Heart left ventricle (tissue), 13 donors: ENCODE measurements at regions not wholly inside any gene's neighbourhood (a gene's known extent, or its start where the extent isn't known, plus 50 kb on each side); places are given as distances from the start of the nearest gene placed in this dataset.

Experiments used
- CTCF ChIP-seq, 12 donors: fragments of 200-600 bp; sonication (generic) in 4 of 12; IDR thresholded peaks; one replicate each; pipeline versions ENCODE4 v1.5.0 to v1.8.0; 2018 to 2022; ENCODE audit warnings: antibody characterized with exemption in 12 of 12, mild to moderate bottlenecking in 5 of 12
- POLR2A ChIP-seq, 2 donors: fragments of 450-650 bp; IDR thresholded peaks; one replicate each; pipeline ENCODE4 v1.6.1; 2017; ENCODE audit warnings: antibody characterized with exemption in 2 of 2, mild to moderate bottlenecking in 2 of 2, moderate library complexity in 2 of 2
- donor health status: ischemic (EF 13 %, LVEDD 7.1; RV severe dilation, severe dysfunction).
- donor health status: DM: no; HTN: yes; CAD: no.
- donor health status: DM: no; HTN: no; CAD: no.
- donor health status: ischemic (EF 25% LVEDD 6.9; RV normal size, moderate dysfunction).
- donor health status: ischemic (EF 25% LVEDD 5.7; RV mildly dilated, moderate dysfunction).
- donor health status: ischemic (EF 35%, LVEDD 5.7; RV mildly dilated, moderate dysfunction).
- donor health status: nonischemic (EF 11% LVEDD 7.7; RV severe dilation, severe dysfunction).
- donor health status: DM: yes; HTN: yes; CAD: no.
- donor health status: PGD.
- donor health status: ischemic (EF 29% LVEDD 5.4; RV normal size, mild dysfunction).
- donor health status: nonischemic (EF 23%, LVEDD 6.1; RV moderate dilation, normal function).

GRCh38 chr14:80101835-80102234, 109.5 kb downstream of the DIO2 start:
- TF ChIP-seq POLR2A (IDR thresholded peaks at IDR 0.05) (no peak), CTCF (IDR thresholded peaks at IDR 0.05) (no peak)
